Fibroblast of lung (primary cell): ENCODE measurements at regions not wholly inside any gene's neighbourhood (a gene's known extent, or its start where the extent isn't known, plus 50 kb on each side); places are given as distances from the start of the nearest gene placed in this dataset.

Source experiments
- CTCF ChIP-seq, 2 donors: IDR thresholded peaks in 1 of 2; conservative IDR thresholded peaks in 1 of 2; 1 replicate in 1 of 2; 2 replicates in 1 of 2; pipeline ENCODE4 v1.5.1; 2011 to 2012; ENCODE audit warnings: low read length in 2 of 2, control low read depth in 1 of 2, inconsistent platforms in 1 of 2, low read depth in 1 of 2, mild to moderate bottlenecking in 1 of 2
- EZH2 ChIP-seq: IDR thresholded peaks from 2 replicates; pipeline ENCODE4 v1.5.1; 2012; ENCODE audit warnings: low read length, control low read depth, mild to moderate bottlenecking; ENCODE audit errors: missing control alignments

GRCh38 chr11:92035488-92035887, 189.1 kb upstream of the FAT3 start:
- TF ChIP-seq CTCF (conservative IDR thresholded peaks at IDR 0.05 in 1 of 2, IDR thresholded peaks at IDR 0.05 in 1 of 2; ENCODE audit: low read depth in 1 of 2, low read length in 2 of 2) (no peak), EZH2 (no peak)
